ENCODE measurements at regions not wholly inside any gene's neighbourhood (a gene's known extent, or its start where the extent isn't known, plus 50 kb on each side); places are given as distances from the start of the nearest gene placed in this dataset.

- no TSS peak for BruUV-seq (replicated peaks)
- no peaks in the 10 kb centered on the region for H3K4me1 ChIP-seq (ENCODE audit: control insufficient read depth, insufficient read depth, low read length)
- CTCF ChIA-PET = no interaction called here
- TF ChIP-seq POLR2AphosphoS5 (IDR thresholded peaks at IDR 0.05; ENCODE audit: low read depth, low read length) (no peak), TCF7L2 (IDR thresholded peaks at IDR 0.05; ENCODE audit: low read depth, low read length) (no peak), SIN3A (IDR thresholded peaks at IDR 0.05; ENCODE audit: borderline replicate concordance, insufficient read depth, low read depth, low read length) (no peak)
- peaks cover 8% of the 10 kb centered on the region; the same call in 1 of the 2 replicates for H3K27me3 ChIP-seq (ENCODE audit: control insufficient read depth, insufficient read depth, low read length)
- H3K9me3 ChIP-seq (ENCODE audit: control insufficient read depth, insufficient read depth, low read depth, low read length) = no peaks in the 10 kb centered on the region
- ATAC-seq (no peak), DNase-seq (ENCODE audit: low read depth, low spot score) (no peak)
- intact Hi-C loops (cut with micrococcal nuclease; ENCODE audit: unreplicated experiment) = no loop called here
- no peaks in the 10 kb centered on the region for H3K36me3 ChIP-seq (ENCODE audit: control insufficient read depth, insufficient read depth, low read length)
- in situ Hi-C loops (cut with HindIII; ENCODE audit: low pct_unique_long_range_greater_than_20kb, low sequenced_read_pairs) = no loop called here
- no peak overlapping the region for H3K27ac ChIP-seq (ENCODE audit: low read length)
- H3K4me3 ChIP-seq (ENCODE audit: low read depth in 2 of 2, low read length in 2 of 2) = no peak overlapping the region
- POLR2A ChIA-PET = interaction anchor here (0.5 kb wide), 1 partner anchor 64 kb away, joined by 5 read pairs; no protein-coding TSS in a partner anchor
Observed at GRCh38 chr7:156438011-156438410, 202.6 kb upstream of the RNF32 start.

DNA sequence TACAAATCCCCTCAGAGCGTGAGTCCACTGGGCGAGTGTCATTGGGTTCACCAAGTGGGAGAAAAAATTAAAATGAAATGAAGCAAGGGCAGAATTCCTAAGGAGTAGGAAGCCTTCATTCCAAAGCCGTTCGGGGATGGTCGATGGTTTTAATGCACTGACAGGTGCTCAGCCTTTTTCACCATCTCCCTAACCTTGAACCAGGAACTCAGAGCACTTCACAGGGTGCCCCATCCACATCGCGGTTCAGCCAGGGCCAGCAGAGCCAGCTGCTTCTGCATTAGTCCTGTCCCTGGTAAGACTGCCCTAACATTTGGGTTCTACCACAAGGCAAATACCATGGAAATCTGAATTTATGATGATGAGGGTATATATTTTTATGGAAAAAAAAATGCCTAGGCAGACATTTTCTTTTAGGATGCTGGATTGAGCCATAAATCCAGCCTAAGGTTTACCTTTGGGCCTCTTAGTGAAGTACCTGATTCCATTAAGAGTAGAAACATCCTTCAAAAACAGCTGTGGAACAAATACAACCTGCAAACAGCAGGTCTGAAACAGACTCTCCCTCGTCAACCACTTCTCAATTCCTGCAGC, 203.5 kb upstream of the RNF32 start:
- no peak overlapping the region for H3K4me3 ChIP-seq (ENCODE audit: low read depth in 2 of 2, low read length in 2 of 2)
- POLR2A ChIA-PET = no interaction called here
- ATAC-seq (no peak), DNase-seq (ENCODE audit: low read depth, low spot score) (no peak)
- H3K9me3 ChIP-seq (ENCODE audit: control insufficient read depth, insufficient read depth, low read depth, low read length) = no peaks in the 10 kb centered on the region
- no peak overlapping the region for H3K27ac ChIP-seq (ENCODE audit: low read length)
- H3K27me3 ChIP-seq (ENCODE audit: control insufficient read depth, insufficient read depth, low read length) = peaks cover 5% of the 10 kb centered on the region; the same call in 1 of the 2 replicates
- in situ Hi-C loops (cut with HindIII; ENCODE audit: low pct_unique_long_range_greater_than_20kb, low sequenced_read_pairs) (no loop called here), intact Hi-C loops (cut with micrococcal nuclease; ENCODE audit: unreplicated experiment) (no loop called here)
- CTCF ChIA-PET = no interaction called here
- H3K36me3 ChIP-seq (ENCODE audit: control insufficient read depth, insufficient read depth, low read length) = no peaks in the 10 kb centered on the region
- no TSS peak for BruUV-seq (replicated peaks)
- TF ChIP-seq TCF7L2 (IDR thresholded peaks at IDR 0.05; ENCODE audit: low read depth, low read length) (no peak), CTCF (IDR thresholded peaks at IDR 0.05) (no peak), SIN3A (IDR thresholded peaks at IDR 0.05; ENCODE audit: borderline replicate concordance, insufficient read depth, low read depth, low read length) (no peak)
- no peaks in the 10 kb centered on the region for H3K4me1 ChIP-seq (ENCODE audit: control insufficient read depth, insufficient read depth, low read length)

GRCh38 chr7:156435486-156436231, 204.9 kb upstream of the RNF32 start:
- ChIA-PET CTCF (no interaction called here), POLR2A (no interaction called here)
- H3K4me1 ChIP-seq (ENCODE audit: control insufficient read depth, insufficient read depth, low read length) = no peaks in the 10 kb centered on the region
- in situ Hi-C loops (cut with HindIII; ENCODE audit: low pct_unique_long_range_greater_than_20kb, low sequenced_read_pairs) (no loop called here), intact Hi-C loops (cut with micrococcal nuclease; ENCODE audit: unreplicated experiment) (no loop called here)
- no peak for TF ChIP-seq CTCF (IDR thresholded peaks at IDR 0.05)
- TF ChIP-seq TCF7L2 (IDR thresholded peaks at IDR 0.05; ENCODE audit: low read depth, low read length) = no peak
- no peak for TF ChIP-seq SIN3A (IDR thresholded peaks at IDR 0.05; ENCODE audit: borderline replicate concordance, insufficient read depth, low read depth, low read length)
- TF ChIP-seq, protein P1, sequence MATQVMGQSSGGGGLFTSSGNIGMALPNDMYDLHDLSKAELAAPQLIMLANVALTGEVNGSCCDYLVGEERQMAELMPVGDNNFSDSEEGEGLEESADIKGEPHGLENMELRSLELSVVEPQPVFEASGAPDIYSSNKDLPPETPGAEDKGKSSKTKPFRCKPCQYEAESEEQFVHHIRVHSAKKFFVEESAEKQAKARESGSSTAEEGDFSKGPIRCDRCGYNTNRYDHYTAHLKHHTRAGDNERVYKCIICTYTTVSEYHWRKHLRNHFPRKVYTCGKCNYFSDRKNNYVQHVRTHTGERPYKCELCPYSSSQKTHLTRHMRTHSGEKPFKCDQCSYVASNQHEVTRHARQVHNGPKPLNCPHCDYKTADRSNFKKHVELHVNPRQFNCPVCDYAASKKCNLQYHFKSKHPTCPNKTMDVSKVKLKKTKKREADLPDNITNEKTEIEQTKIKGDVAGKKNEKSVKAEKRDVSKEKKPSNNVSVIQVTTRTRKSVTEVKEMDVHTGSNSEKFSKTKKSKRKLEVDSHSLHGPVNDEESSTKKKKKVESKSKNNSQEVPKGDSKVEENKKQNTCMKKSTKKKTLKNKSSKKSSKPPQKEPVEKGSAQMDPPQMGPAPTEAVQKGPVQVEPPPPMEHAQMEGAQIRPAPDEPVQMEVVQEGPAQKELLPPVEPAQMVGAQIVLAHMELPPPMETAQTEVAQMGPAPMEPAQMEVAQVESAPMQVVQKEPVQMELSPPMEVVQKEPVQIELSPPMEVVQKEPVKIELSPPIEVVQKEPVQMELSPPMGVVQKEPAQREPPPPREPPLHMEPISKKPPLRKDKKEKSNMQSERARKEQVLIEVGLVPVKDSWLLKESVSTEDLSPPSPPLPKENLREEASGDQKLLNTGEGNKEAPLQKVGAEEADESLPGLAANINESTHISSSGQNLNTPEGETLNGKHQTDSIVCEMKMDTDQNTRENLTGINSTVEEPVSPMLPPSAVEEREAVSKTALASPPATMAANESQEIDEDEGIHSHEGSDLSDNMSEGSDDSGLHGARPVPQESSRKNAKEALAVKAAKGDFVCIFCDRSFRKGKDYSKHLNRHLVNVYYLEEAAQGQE (IDR thresholded peaks at IDR 0.05; ENCODE audit: insufficient read depth in 1 of 2, low read depth in 2 of 2, low read length in 1 of 2) = no peak
- no peak for TF ChIP-seq POLR2AphosphoS5 (IDR thresholded peaks at IDR 0.05; ENCODE audit: low read depth, low read length)
- BruUV-seq (replicated peaks) = no TSS peak
- no peaks in the 10 kb centered on the region for H3K9me3 ChIP-seq (ENCODE audit: control insufficient read depth, insufficient read depth, low read depth, low read length)
- DNase-seq (ENCODE audit: low read depth, low spot score) (no peak), ATAC-seq (no peak)
- H3K27me3 ChIP-seq (ENCODE audit: control insufficient read depth, insufficient read depth, low read length) = peaks cover 8% of the 10 kb centered on the region; the same call in 1 of the 2 replicates
- H3K4me3 ChIP-seq (ENCODE audit: low read depth in 2 of 2, low read length in 2 of 2) = no peak overlapping the region
- H3K27ac ChIP-seq (ENCODE audit: low read length) = no peak overlapping the region
- no peaks in the 10 kb centered on the region for H3K36me3 ChIP-seq (ENCODE audit: control insufficient read depth, insufficient read depth, low read length)

Data from Panc1 (cell line).